Hepatocyte (in vitro differentiated cells): ENCODE measurements at regions not wholly inside any gene's neighbourhood (a gene's known extent, or its start where the extent isn't known, plus 50 kb on each side); places are given as distances from the start of the nearest gene placed in this dataset.

Source experiments
- DNase-seq: peaks from one replicate; pipeline ENCODE4 v3.0.0-alpha.2; 2016; ENCODE audit warnings: low spot score
- H2AFZ ChIP-seq: fragments of 200-600 bp; sonication (generic); 2 replicates; pipeline ENCODE4 v1.6.0; 2016; ENCODE audit warnings: antibody characterized with exemption, mild to moderate bottlenecking
- H3K27ac ChIP-seq: fragments of 200-600 bp; sonication (generic); 2 replicates; pipeline ENCODE4 v1.5.1; 2016; ENCODE audit warnings: mild to moderate bottlenecking
- H3K27me3 ChIP-seq: fragments of 200-600 bp; sonication (generic); 2 replicates; pipeline ENCODE4 v1.6.1; 2016
- H3K36me3 ChIP-seq: fragments of 200-600 bp; sonication (generic); replicated peaks from 2 replicates; pipeline ENCODE4 v1.5.1; 2016; ENCODE audit warnings: low read depth; ENCODE audit not compliant: insufficient read depth
- H3K4me1 ChIP-seq: fragments of 200-600 bp; sonication (generic); 2 replicates; pipeline ENCODE4 v1.5.1; 2016; ENCODE audit warnings: mild to moderate bottlenecking, moderate library complexity; ENCODE audit not compliant: insufficient read depth
- H3K4me2 ChIP-seq: fragments of 200-600 bp; sonication (generic); 2 replicates; pipeline ENCODE4 v1.6.0; 2016
- H3K4me3 ChIP-seq: fragments of 200-600 bp; sonication (generic); 2 replicates; pipeline ENCODE4 v1.5.1; 2016; ENCODE audit warnings: mild to moderate bottlenecking
- H3K79me2 ChIP-seq: fragments of 200-600 bp; sonication (generic); 2 replicates; pipeline ENCODE4 v1.6.0; 2017; ENCODE audit warnings: mild to moderate bottlenecking
- H3K9me2 ChIP-seq: fragments of 200-600 bp; sonication (generic); replicated peaks from 2 replicates; pipeline ENCODE4 v1.6.0; 2017; ENCODE audit warnings: mild to moderate bottlenecking; ENCODE audit not compliant: insufficient read depth
- H3K9me3 ChIP-seq: fragments of 200-600 bp; sonication (generic); 2 replicates; pipeline ENCODE4 v1.5.1; 2016; ENCODE audit warnings: low read depth, mild to moderate bottlenecking
- H4K20me1 ChIP-seq: fragments of 200-600 bp; sonication (generic); 2 replicates; pipeline ENCODE4 v1.6.0; 2016; ENCODE audit warnings: mild to moderate bottlenecking; ENCODE audit not compliant: insufficient read depth, poor library complexity, severe bottlenecking
- EZH2 ChIP-seq: fragments of 200-600 bp; sonication (generic); IDR thresholded peaks from 2 replicates; pipeline ENCODE4 v1.6.1; 2016; ENCODE audit warnings: antibody characterized with exemption, mild to moderate bottlenecking, borderline replicate concordance
- EZH2phosphoT487 ChIP-seq: fragments of 200-600 bp; sonication (generic); IDR thresholded peaks from one replicate; pipeline ENCODE4 v1.6.1; 2018; ENCODE audit warnings: antibody characterized with exemption, mild to moderate bottlenecking, low read depth, moderate library complexity; ENCODE audit not compliant: unreplicated experiment, severe bottlenecking
- WGBS: methylation state at CpG from one replicate; pipeline ENCODE4 v1.1.6; 2016; ENCODE audit warnings: low lambda C conversion rate; ENCODE audit errors: missing lambda C conversion rate; 5-methylcytosine and 5-hydroxymethylcytosine counted together
- TF ChIP-seq, protein P1 (sequence below): fragments of 200-600 bp; sonication (generic); IDR thresholded peaks from 2 replicates; pipeline ENCODE4 v1.5.1; 2016; ENCODE audit warnings: antibody characterized with exemption, mild to moderate bottlenecking; ENCODE audit not compliant: poor library complexity

GRCh38 chr16:9337308-9338032 is 246.0 kb downstream of the HAPSTR1 start:
- Histone ChIP-seq H3K9me3 (no peaks in the 10 kb centered on the region), H3K4me1 (no peaks in the 10 kb centered on the region), H3K4me3 (no peak overlapping the region), H3K79me2 (no peaks in the 10 kb centered on the region), H4K20me1 (no peaks in the 10 kb centered on the region), H2AFZ (no peak overlapping the region), H3K4me2 (no peak overlapping the region), H3K27ac (no peak overlapping the region), H3K27me3 (no peaks in the 10 kb centered on the region), H3K36me3 (no peaks in the 10 kb centered on the region), H3K9me2 (no peaks in the 10 kb centered on the region)
- no peak for DNase-seq
- WGBS, result 65% methylated on average over 4 of the region's 4 CpGs
- TF ChIP-seq, protein P1, sequence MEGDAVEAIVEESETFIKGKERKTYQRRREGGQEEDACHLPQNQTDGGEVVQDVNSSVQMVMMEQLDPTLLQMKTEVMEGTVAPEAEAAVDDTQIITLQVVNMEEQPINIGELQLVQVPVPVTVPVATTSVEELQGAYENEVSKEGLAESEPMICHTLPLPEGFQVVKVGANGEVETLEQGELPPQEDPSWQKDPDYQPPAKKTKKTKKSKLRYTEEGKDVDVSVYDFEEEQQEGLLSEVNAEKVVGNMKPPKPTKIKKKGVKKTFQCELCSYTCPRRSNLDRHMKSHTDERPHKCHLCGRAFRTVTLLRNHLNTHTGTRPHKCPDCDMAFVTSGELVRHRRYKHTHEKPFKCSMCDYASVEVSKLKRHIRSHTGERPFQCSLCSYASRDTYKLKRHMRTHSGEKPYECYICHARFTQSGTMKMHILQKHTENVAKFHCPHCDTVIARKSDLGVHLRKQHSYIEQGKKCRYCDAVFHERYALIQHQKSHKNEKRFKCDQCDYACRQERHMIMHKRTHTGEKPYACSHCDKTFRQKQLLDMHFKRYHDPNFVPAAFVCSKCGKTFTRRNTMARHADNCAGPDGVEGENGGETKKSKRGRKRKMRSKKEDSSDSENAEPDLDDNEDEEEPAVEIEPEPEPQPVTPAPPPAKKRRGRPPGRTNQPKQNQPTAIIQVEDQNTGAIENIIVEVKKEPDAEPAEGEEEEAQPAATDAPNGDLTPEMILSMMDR, result no peak
- TF ChIP-seq EZH2 (no peak), EZH2phosphoT487 (no peak)

DNA sequence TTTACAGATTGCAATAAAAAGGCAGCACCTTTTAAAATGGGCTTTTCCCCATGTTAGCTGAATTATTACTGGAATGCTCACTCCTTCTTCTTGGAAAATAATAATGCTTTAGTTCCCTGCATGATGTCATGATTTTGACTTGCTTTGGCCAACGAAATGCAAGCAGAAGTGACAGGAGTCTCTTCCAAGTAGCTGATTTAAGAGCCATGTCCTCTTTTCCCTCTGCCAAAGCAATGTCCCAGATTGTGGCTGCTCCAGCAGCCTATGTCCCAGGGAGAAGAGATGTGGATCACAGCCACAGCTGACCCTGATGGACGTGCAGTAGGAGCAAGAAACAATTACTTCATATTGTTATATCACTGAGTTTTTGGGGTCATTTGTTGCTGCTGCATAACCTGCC is 246.6 kb downstream of the HAPSTR1 start:
- WGBS, result 55% methylated on average over 2 of the region's 2 CpGs
- Histone ChIP-seq H4K20me1 (no peaks in the 10 kb centered on the region), H3K9me2 (no peaks in the 10 kb centered on the region), H3K9me3 (no peaks in the 10 kb centered on the region), H3K36me3 (no peaks in the 10 kb centered on the region), H3K79me2 (no peaks in the 10 kb centered on the region), H3K27me3 (no peaks in the 10 kb centered on the region), H3K4me3 (no peak overlapping the region), H3K4me1 (no peaks in the 10 kb centered on the region), H3K4me2 (no peak overlapping the region), H2AFZ (no peak overlapping the region), H3K27ac (no peak overlapping the region)
- no peak for DNase-seq
- no peak for TF ChIP-seq EZH2phosphoT487
- no peak for TF ChIP-seq EZH2
- TF ChIP-seq, protein P1, result no peak

GRCh38 chr16:9338510-9338909 is 247.1 kb downstream of the HAPSTR1 start:
- no peaks in the 10 kb centered on the region for H3K79me2 ChIP-seq
- no peaks in the 10 kb centered on the region for H3K9me3 ChIP-seq
- 91% methylated on average over 4 of the region's 4 CpGs for WGBS
- no peak overlapping the region for H3K4me3 ChIP-seq
- no peaks in the 10 kb centered on the region for H3K4me1 ChIP-seq
- no peak overlapping the region for H3K27ac ChIP-seq
- no peaks in the 10 kb centered on the region for H3K36me3 ChIP-seq
- no peaks in the 10 kb centered on the region for H3K9me2 ChIP-seq
- no peak for DNase-seq
- no peak overlapping the region for H2AFZ ChIP-seq
- no peak overlapping the region for H3K4me2 ChIP-seq
- no peaks in the 10 kb centered on the region for H3K27me3 ChIP-seq
- no peak for TF ChIP-seq EZH2phosphoT487
- TF ChIP-seq EZH2, result no peak
- TF ChIP-seq, protein P1, result no peak
- no peaks in the 10 kb centered on the region for H4K20me1 ChIP-seq
